Mucosa of gallbladder (tissue), 1 donor: ENCODE measurements at regions not wholly inside any gene's neighbourhood (a gene's known extent, or its start where the extent isn't known, plus 50 kb on each side); places are given as distances from the start of the nearest gene placed in this dataset.
A peak's percentile ranks its signal among the peaks of the same experiment; 100 is the strongest.
"Not testable (repeated sequence)": the region's sequence is repeated elsewhere in the genome, so short reads cannot be mapped to it uniquely, and the experiment has no call there.

ENCODE experiments used
- DNase-seq: peaks from one replicate; pipeline ENCODE4 v3.0.0-alpha.2; 2020; ENCODE audit warnings: low spot score
- donor health status: DM: no; HTN: no; CAD: no.

DNA sequence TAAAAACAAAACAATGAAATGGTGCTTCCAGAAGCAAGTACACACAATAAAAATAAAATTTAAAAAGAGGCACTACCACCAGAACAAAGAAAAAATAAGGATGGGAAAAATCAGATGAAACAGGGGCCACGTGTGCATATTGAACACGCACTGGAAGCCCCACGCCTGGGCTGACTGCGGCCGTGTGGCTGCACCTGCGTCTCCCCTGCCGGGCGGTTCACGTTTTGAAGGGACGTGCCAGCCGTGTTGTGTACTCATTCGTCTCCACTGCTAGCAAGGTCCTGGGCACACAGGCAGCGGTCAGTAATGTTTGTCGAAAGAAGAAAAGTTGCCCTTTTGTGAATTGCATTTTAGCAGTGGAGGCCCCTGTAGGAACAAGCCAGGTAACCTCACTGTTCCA lies 255.9 kb upstream of the RNF32 start:
- DNase-seq, result no peak

DNA sequence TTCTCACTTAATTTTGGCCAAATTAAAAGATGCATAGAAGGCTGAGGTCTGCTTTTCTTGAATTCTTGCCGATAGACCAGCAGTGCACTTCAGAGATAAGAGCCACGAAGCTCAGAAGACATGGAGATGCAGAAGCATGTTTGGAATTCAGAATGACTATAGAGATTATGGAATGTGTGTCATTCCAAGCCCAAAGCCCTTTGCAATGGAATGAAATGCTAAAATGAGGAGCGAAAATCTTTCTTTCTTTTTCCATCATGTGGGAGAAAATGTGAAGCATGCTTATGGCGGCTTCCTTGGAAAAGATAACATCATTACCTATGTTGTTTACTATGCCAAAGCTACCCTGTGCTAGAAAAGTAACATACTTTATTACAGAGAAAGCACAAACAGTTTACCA lies 257.0 kb upstream of the RNF32 start:
- no peak for DNase-seq

DNA sequence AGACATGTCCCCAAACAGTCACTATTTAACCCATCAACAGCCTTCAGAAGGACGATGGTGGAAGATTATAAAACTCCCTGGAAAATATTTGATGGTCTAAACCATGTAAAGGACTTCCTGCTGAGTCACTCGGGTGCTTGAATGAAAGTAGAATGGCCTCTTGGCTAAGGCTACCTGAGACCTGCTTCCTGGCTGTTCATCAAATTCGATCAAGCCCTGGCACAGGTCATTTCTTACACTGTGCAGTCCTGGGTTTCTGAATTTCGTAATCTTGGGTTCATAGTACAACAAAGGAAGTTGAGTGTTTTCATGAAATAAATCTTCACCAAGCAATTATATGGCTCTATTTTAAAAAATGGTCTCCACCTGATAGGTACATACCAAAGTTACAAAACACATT lies 260.3 kb upstream of the RNF32 start:
- DNase-seq, result peak; percentile 84

DNA sequence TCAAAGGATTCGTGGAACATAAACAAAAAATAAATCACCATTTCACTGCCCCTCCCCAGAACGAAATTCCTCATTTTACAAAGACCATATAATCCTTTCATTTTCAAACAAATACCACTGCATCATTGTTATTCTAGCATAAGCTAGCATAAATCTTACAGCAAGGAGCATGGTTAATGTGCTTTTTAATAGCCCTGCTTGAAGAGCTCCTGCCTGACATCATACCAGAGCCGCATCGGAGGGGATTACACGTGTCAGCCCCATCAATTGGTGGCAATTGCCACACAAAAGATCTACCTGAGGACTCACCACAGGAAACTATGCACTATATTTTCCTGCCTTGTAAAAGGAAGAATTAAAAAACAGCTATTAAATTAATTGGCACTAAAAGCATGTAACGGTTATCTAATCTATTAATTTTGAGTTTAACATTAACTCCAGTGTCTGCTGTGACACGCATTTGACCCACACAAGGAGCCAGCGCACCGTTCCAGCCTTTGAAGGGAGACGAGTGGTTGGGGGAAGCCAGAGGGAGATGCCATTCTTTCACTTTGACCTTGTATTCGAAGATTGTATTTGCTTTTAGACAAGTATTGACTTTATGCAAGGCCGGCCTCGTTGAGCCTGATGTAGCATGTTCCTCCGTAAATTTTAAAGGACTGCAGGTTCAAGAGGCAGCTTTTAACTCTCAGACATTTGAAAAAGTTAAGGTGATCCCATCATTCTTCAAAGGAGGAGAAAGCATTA lies 261.1 kb upstream of the RNF32 start:
- peak; percentile 83 for DNase-seq

DNA sequence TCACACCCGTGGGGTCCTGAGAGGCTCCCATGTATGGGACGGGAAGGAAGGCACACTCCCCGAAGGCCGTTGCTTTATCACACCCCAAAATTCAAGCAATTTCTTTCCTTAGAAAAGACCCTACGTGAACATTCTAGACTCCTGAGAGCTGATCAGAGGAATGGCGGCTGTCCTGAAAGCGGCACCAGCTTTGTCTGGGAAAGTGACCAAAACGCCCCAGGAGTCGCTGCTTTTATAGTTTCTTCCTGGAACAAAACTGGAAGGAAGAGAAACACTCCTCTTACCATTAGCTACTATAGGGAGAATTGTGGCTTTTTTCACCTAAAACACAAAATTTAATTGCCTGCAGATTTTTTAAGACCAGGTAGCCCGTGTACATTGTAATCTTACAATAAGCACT lies 261.8 kb upstream of the RNF32 start:
- no peak for DNase-seq

DNA sequence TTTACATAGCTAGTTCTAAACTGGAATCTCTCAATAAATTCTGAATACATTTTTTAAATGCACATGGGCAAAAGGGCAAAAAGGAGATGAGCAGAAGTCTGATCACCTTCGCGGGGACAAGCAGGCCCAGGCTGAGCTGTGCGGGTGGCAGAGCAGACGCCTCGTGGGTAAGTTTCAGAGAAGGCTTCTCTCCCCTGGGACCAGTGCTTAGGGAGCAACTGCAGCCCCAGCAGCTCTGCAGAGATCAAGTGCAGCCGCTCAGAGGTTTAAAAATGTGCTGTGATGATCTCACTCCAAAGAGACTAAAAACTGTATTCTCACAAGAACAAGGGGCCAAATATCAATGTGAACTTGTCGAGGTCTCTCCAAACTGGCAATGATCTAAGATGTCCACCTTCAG lies 264.3 kb upstream of the RNF32 start:
- DNase-seq, result no peak

- DNase-seq, result no peak
Measured at GRCh38 chr7:156374335-156374734, 266.2 kb upstream of the RNF32 start.

- not testable (repeated sequence) for DNase-seq
Measured at GRCh38 chr7:156369929-156370328, 270.6 kb upstream of the RNF32 start.

DNA sequence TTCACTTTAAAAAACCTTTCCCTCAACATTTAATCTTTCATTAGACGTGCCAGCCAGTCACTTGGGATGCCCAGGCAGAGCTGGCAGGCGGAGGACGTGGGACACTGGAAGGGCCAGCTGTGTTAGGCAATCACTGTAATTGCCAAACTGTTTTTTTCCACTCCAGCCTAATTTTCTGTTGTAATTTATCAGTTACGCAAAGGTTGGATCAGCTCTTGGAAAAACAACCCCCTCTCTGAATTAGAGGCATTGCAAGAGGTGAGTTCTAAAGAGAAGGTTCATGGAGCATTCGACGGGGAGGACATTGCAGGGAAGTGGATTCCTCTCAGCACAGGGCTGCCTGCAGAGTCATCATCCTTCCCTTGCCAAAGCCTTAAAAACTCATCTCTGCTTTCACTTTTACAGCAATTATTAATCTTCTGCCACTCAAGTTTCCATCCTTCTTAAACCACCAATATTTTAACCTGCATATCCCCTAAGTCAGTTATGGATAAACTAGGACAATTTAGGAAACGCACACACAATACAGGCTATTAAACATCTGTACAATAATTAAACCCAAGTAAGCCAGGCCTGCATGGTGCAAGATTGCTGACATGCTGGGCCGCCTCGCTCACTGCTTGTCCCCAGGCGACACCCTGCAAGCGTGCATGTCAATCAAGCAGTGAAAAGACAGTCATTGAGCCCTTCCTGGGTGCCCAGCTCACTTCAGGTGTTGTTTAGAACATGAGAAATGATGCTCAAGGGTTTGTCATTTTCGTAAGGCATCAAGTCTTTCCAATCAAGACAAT lies 272.3 kb upstream of the RNF32 start:
- no peak for DNase-seq

- DNase-seq, result no peak
Measured at GRCh38 chr7:156363751-156364150, 276.8 kb upstream of the RNF32 start.

- no peak for DNase-seq
Measured at GRCh38 chr7:156360835-156361234, 279.7 kb upstream of the RNF32 start.

GRCh38 chr7:156356551-156356950 lies 284.0 kb upstream of the RNF32 start:
- DNase-seq, result no peak

- DNase-seq, result no peak
Measured at GRCh38 chr7:156353352-156353751, 287.2 kb upstream of the RNF32 start.

GRCh38 chr7:156347703-156348248 lies 292.8 kb upstream of the RNF32 start:
- DNase-seq, result not testable (repeated sequence)

DNA sequence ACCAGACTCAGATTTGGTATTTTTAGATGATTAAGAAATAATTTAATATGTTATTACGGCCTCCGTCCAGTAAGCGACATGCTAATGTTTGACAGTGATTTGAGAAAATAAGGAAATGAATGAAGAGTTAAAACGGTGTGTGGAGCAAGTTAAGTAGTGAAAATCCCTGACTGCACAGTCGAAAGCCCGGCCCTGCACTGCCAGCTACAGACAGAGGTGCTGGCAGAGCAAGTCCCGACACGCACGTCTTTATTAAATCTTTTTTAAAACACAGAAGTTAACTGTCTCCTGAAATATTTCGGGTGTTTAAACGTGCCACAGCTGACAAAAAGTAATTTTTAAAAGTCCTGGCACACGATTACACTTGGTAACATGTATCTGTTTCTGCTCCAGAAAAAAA lies 293.4 kb upstream of the RNF32 start:
- no peak for DNase-seq

- DNase-seq, result no peak
Measured at GRCh38 chr7:156344595-156344994, 296.0 kb upstream of the RNF32 start.

- no peak for DNase-seq
Measured at GRCh38 chr7:156334636-156335035, 305.9 kb upstream of the RNF32 start.

DNA sequence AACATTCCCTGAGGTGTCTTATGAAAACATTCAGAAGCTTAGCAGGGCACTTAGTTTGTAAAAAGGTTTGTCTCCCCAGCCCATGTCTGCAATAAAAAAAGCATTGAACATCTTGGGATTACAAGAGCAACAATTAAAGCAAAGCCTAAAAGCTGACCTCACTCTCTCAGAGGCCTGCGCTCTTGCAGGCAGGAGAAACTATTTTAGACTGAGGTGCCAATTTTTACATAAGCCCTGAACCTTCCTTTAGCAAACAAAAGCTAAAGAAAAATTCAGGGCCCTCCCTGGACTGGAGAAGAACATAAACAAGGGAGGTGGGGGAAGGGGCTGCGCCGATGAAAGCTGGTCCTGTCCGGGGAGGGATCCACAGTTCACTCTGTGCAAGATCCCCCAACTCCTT lies 312.7 kb upstream of the RNF32 start:
- DNase-seq, result no peak

DNA sequence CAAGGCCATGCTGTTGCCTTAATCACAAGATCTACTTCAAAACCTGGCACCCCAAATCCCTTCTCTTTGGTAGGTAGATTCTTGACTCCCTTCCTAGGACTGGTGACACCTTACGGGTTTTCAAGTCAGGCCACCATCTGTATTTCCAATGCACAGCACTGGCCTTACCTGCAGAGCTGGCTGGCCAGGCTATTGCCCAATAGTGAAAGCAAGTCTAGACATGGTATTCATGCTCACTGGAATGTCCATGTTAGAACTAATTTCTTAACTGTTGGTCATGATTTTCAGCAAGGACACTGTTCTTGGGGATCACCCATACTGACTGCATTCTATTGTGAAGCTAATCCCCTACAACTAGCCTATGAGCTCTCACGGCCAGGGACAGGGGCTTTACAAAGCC lies 313.1 kb upstream of the RNF32 start:
- DNase-seq, result no peak

DNA sequence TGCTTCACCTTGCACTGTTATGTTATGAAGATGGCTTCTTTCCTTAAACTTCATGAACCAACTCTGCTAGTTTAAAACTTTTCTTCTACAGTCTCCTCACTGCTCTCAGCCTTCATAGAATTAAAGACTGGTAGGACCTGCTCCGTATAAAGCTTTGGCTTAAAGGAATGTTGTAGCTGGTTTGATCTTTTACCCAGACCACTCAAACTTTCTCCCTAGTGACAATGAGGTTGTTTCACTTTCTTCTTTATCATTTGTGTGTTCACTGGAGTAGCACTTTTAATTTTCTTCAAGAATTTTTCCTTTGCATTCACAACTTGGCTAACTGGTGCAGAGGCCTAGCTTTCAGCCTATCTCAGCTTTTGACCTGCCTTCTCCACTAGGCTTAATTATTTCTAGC lies 316.4 kb upstream of the RNF32 start:
- no peak for DNase-seq

DNA sequence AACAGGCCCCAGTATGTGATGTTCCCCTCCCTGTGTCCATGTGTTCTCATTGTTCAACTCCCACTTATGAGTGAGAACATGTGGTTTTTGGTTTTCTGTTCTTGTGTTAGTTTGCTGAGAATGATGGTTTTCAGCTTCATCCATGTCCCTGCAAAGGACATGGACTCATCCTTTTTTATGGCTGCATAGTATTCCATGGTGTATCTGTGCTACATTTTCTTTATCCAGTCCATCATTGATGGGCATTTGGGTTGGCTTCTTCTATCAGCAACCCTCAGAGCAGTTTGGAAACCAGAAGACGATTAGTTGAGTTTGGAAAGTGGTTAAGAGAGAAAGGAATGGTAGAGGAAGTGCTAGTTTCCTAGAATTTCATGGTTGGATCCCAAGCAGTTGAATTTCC lies 319.1 kb upstream of the RNF32 start:
- DNase-seq, result not testable (repeated sequence)

- DNase-seq, result no peak
Measured at GRCh38 chr7:156318926-156319325, 321.6 kb upstream of the RNF32 start.

DNA sequence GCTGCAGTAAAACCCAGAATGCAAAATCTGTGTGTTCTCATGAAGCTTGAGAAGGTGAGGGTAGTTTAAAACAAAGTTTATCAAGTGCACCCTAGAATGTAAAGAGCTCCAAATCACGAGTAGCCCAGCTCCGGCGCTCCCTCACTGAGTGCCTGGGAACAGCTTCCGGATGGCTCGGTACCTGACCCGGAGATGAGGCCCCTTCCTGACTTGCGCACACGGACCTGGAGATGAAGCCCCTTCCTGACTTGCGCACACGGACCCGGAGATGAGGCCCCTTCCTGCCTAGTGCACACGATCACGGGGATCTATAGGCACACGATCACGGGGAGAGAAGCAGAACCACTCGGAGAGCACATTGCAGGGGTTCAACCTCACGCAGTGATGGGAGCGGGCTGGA lies 322.1 kb upstream of the RNF32 start:
- no peak for DNase-seq
